Activated naive CD8-positive, alpha-beta T cell treated with anti-CD3 and anti-CD28 coated beads, Interleukin-2, amount 10 ng/mL, durations not matched to agents 7 days and 5 days (primary cell): ENCODE measurements at regions not wholly inside any gene's neighbourhood (a gene's known extent, or its start where the extent isn't known, plus 50 kb on each side); places are given as distances from the start of the nearest gene placed in this dataset.

Experiments used
- ATAC-seq: fragments of 150-1000 bp; cut with Tn5 transposase; one replicate; pipeline ENCODE4 v1.10.0; 2021; ENCODE audit warnings: low read depth, moderate library complexity
- POLR2A ChIA-PET: fragments of 350-600 bp; sonication (Branson Sonifier 250); formaldehyde crosslinking; loops from one replicate; lab custom pipeline; 2021; ENCODE audit warnings: antibody characterized with exemption; lab: Charles Lee
- DNase-seq: peaks from one replicate; pipeline ENCODE4 v3.0.0; 2021
- H3K27ac Mint-ChIP-seq: one replicate; pipeline ENCODE4 v1.8.0; 2022; ENCODE audit warnings: mild to moderate bottlenecking, mixed read lengths
- H3K27me3 Mint-ChIP-seq: one replicate; pipeline ENCODE4 v1.8.0; 2022; ENCODE audit warnings: mild to moderate bottlenecking, moderate library complexity, mixed read lengths
- H3K36me3 Mint-ChIP-seq: one replicate; pipeline ENCODE4 v1.8.0; 2021; ENCODE audit warnings: mild to moderate bottlenecking, mixed read lengths
- H3K4me1 Mint-ChIP-seq: one replicate; pipeline ENCODE4 v1.8.0; 2021; ENCODE audit warnings: mixed read lengths
- H3K4me3 Mint-ChIP-seq: one replicate; pipeline ENCODE4 v1.8.0; 2022; ENCODE audit warnings: mild to moderate bottlenecking, moderate library complexity, mixed read lengths
- H3K9me3 Mint-ChIP-seq: one replicate; pipeline ENCODE4 v1.8.0; 2021; ENCODE audit warnings: mixed read lengths

- POLR2A ChIA-PET: no interaction called here
- H3K4me1 Mint-ChIP-seq: peaks cover 12% of the 10 kb centered on the region
- ATAC-seq (no peak), DNase-seq (no peak)
- peaks cover 18% of the 10 kb centered on the region for H3K36me3 Mint-ChIP-seq
- H3K4me3 Mint-ChIP-seq: no peak overlapping the region
- H3K27me3 Mint-ChIP-seq: no peaks in the 10 kb centered on the region
- peaks cover 11% of the 10 kb centered on the region for H3K9me3 Mint-ChIP-seq
- no peak overlapping the region for H3K27ac Mint-ChIP-seq
These were observed 136.6 kb upstream of the IVNS1ABP start for GRCh38 chr1:185453496-185454192.

DNA sequence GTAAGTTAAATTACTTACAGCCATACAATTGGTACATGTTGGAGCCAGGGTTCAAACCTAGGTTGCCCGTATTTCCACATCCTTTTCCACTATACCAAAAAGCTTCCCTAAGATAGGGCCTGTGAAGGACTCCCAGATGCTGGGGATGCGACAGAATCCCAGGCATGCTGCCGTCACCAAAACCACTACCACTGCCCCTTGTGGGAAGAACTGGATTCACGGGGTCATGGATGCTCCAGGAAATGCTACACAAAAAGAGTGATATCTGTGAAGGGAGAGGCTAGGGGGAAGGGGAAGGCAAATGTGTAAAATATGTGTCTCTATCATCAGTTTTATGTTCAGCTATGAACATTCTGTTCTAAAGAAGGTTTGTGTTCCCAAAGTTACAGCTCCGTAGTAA, 133.9 kb upstream of the IVNS1ABP start:
- peaks cover 26% of the 10 kb centered on the region for H3K36me3 Mint-ChIP-seq
- POLR2A ChIA-PET: no interaction called here
- H3K27me3 Mint-ChIP-seq: no peaks in the 10 kb centered on the region
- no peak for ATAC-seq
- peaks cover 8% of the 10 kb centered on the region for H3K4me1 Mint-ChIP-seq
- H3K9me3 Mint-ChIP-seq: peaks cover 12% of the 10 kb centered on the region
- H3K27ac Mint-ChIP-seq: no peak overlapping the region
- DNase-seq: no peak
- H3K4me3 Mint-ChIP-seq: no peak overlapping the region

GRCh38 chr1:185450060-185450788, 133.2 kb upstream of the IVNS1ABP start:
- Mint-ChIP-seq H3K4me3 (no peak overlapping the region), H3K4me1 (peaks cover 11% of the 10 kb centered on the region), H3K9me3 (peaks cover 12% of the 10 kb centered on the region), H3K27me3 (no peaks in the 10 kb centered on the region), H3K36me3 (peaks cover 30% of the 10 kb centered on the region), H3K27ac (no peak overlapping the region)
- POLR2A ChIA-PET: no interaction called here
- DNase-seq (no peak), ATAC-seq (no peak)

GRCh38 chr1:185449378-185450059, 132.5 kb upstream of the IVNS1ABP start:
- no peak overlapping the region for H3K4me3 Mint-ChIP-seq
- ATAC-seq (no peak), DNase-seq (no peak)
- H3K4me1 Mint-ChIP-seq: peaks cover 11% of the 10 kb centered on the region
- peaks cover 33% of the 10 kb centered on the region for H3K36me3 Mint-ChIP-seq
- POLR2A ChIA-PET: interaction anchor here (0.5 kb wide), 1 partner anchor 9 kb away, joined by 3 read pairs; no protein-coding TSS in a partner anchor
- H3K9me3 Mint-ChIP-seq: peaks cover 12% of the 10 kb centered on the region
- no peak overlapping the region for H3K27ac Mint-ChIP-seq
- no peaks in the 10 kb centered on the region for H3K27me3 Mint-ChIP-seq

DNA sequence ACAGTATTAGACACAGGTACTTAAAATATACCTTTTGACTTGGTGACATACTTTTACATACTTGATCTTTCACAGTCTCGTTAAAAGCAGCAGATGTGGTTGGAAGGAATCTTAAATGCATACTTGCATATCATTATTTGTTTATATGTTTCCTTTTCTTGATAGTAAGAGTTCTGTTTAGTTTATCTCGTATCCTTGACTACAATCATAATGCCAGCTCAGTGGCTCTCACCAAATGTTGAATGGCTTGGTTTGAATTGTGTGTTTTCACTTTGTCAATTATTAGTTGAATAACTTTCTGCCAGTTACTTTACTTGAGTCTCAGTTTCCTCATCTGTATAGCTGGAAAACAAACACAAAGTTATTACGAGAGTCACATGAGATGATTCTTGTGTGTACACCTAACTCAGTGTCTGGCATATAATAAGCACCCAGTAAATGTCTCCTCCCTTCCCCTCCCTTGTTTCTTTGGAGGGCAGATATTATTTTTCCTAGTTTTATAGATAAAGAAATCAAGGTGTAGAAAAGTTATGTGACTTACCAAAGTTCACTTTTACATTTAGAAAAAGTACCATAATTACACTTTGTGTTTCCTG, 131.6 kb upstream of the IVNS1ABP start:
- Mint-ChIP-seq H3K36me3 (peaks cover 33% of the 10 kb centered on the region), H3K27me3 (no peaks in the 10 kb centered on the region), H3K4me3 (no peak overlapping the region), H3K4me1 (peaks cover 8% of the 10 kb centered on the region), H3K27ac (no peak overlapping the region), H3K9me3 (peaks cover 12% of the 10 kb centered on the region)
- DNase-seq (no peak), ATAC-seq (no peak)
- POLR2A ChIA-PET: no interaction called here

DNA sequence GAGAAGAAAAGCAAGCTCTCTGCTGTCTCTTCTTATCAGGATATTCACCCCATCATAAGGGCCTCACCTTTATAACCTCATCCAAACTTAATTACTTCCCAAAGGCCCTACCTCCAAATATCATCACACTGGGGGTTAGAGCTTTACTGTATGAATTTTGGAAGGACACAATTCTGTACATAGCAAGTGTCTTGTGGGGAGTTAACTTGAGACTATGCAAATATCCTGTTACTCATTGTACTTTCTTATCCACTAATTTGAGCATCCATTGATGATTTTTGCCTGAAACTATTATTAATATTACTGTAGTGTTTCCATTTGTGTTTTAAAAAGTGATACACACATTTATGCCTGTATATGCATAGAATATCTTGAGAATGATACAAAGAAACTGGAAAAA, 129.1 kb upstream of the IVNS1ABP start:
- Mint-ChIP-seq H3K36me3 (peaks cover 29% of the 10 kb centered on the region), H3K27ac (no peak overlapping the region), H3K27me3 (no peaks in the 10 kb centered on the region), H3K4me3 (no peak overlapping the region), H3K4me1 (peaks cover 17% of the 10 kb centered on the region), H3K9me3 (peaks cover 12% of the 10 kb centered on the region)
- ATAC-seq (no peak), DNase-seq (no peak)
- POLR2A ChIA-PET: interaction anchor here (1.4 kb wide), 1 partner anchor 114 kb away, joined by 5 read pairs; no protein-coding TSS in a partner anchor

DNA sequence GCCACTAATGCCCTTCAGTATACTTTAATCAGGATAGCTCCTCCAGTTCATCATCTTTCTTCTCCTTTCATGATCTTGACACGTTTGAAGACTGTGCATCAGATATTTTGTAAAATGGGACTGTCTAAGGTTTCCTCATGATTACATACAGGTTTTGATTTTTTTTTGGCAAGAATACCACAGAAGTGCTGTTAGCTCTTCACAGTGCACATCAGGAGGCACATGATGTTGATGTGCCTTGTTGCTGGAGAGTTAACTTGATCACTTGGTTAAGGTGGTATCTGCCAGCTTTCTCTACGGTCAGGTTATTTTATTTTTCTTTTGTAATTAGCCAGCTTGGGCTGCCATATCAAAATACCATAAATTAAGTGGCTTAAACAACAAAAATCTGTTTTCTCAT, 128.6 kb upstream of the IVNS1ABP start:
- DNase-seq (no peak), ATAC-seq (no peak)
- Mint-ChIP-seq H3K9me3 (peaks cover 12% of the 10 kb centered on the region), H3K27me3 (no peaks in the 10 kb centered on the region), H3K4me3 (no peak overlapping the region), H3K27ac (no peak overlapping the region), H3K4me1 (peaks cover 20% of the 10 kb centered on the region), H3K36me3 (peaks cover 30% of the 10 kb centered on the region)
- POLR2A ChIA-PET: interaction anchor here (1.4 kb wide), 1 partner anchor 115 kb away, joined by 5 read pairs; no protein-coding TSS in a partner anchor

DNA sequence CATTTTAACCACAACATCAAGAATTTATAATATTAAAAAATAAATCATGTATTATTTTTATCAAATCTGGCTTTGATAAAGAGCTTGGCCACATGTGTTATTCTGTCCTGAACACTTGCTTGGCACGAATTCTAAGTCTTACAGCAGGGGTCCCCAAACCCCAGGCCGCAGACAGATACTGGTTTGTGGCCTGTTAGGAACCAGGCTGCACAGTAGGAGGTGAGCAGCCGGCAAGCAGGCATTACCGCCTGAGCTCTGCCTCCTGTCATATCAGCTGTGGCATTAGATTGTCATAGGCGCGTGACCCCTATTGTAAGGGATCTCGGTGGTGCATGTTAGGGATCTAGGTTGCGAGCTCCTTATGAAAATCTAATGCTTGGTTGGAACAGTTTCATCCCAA, 127.6 kb upstream of the IVNS1ABP start:
- peaks cover 6% of the 10 kb centered on the region for H3K9me3 Mint-ChIP-seq
- DNase-seq (no peak), ATAC-seq (no peak)
- H3K4me3 Mint-ChIP-seq: no peak overlapping the region
- peaks cover 20% of the 10 kb centered on the region for H3K4me1 Mint-ChIP-seq
- H3K36me3 Mint-ChIP-seq: peaks cover 24% of the 10 kb centered on the region
- H3K27ac Mint-ChIP-seq: no peak overlapping the region
- H3K27me3 Mint-ChIP-seq: no peaks in the 10 kb centered on the region
- POLR2A ChIA-PET: no interaction called here

DNA sequence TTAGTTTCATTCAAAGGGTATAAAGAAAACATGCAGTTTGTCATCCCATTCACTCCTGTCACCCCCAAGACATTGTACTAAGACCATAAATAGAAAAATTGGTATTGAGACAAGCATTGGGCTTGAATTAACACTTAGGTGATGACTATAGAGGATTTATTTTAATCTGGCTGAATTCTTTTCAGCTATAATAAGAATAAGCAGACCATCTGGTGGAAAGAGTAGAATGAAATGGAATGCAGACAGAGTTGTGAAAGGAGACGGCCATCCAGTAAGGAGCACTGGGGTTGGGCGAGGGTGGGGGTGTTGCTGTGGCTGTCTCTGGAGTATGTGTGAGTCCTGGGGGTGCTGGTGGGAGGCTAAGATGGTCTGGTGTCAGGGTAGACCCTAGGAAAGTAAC, 125.0 kb upstream of the IVNS1ABP start:
- no peaks in the 10 kb centered on the region for H3K27me3 Mint-ChIP-seq
- POLR2A ChIA-PET: interaction anchor here (0.6 kb wide), 1 partner anchor 65 kb away, joined by 3 read pairs; no protein-coding TSS in a partner anchor
- H3K4me1 Mint-ChIP-seq: peaks cover 20% of the 10 kb centered on the region
- peak overlapping the region; percentile 21 for H3K27ac Mint-ChIP-seq
- H3K36me3 Mint-ChIP-seq: peaks cover 15% of the 10 kb centered on the region
- ATAC-seq (no peak), DNase-seq (no peak)
- no peak overlapping the region for H3K4me3 Mint-ChIP-seq
- H3K9me3 Mint-ChIP-seq: peaks cover 2% of the 10 kb centered on the region

DNA sequence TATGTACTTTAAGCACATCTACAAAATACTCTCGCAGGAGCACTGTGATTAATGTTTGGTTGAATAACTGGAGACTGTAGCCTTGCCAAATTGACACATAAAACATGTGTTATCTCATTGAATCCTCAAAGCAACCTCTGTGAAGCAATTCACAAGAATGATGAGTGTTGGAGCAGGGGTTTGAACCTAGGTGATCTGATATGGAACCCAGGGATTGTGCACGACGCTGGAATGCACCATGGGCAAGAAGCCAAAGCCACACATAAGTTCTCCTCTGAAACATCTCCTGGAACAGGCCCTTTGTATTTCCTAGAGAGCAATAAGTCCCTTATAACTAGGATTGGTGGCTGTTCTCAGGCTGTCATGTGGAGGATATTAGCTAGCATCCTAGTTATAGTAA, 124.6 kb upstream of the IVNS1ABP start:
- no peak for DNase-seq
- peaks cover 2% of the 10 kb centered on the region for H3K9me3 Mint-ChIP-seq
- peaks cover 14% of the 10 kb centered on the region for H3K36me3 Mint-ChIP-seq
- no peak overlapping the region for H3K27ac Mint-ChIP-seq
- H3K27me3 Mint-ChIP-seq: no peaks in the 10 kb centered on the region
- no peak overlapping the region for H3K4me3 Mint-ChIP-seq
- H3K4me1 Mint-ChIP-seq: peaks cover 20% of the 10 kb centered on the region
- ATAC-seq: no peak
- POLR2A ChIA-PET: no interaction called here

DNA sequence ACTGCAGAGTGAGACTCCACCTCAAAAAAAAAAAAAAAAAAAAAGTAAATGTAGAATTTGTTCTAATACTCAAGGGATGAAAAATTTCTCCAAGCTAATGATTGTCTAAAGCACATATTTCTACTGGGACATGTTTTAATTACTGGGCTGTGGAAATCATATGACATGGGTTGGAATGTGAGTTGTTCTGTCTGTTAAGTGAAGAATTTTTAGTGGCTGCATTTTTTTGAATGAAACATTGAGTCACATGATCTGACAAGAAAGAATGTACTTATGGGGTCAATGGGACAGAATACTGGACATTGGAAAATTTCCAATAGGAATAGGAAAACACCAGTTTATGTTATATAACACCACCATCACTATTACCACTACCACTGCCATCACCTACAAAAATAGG, 123.8 kb upstream of the IVNS1ABP start:
- Mint-ChIP-seq H3K4me1 (peaks cover 23% of the 10 kb centered on the region), H3K4me3 (peak overlapping the region; percentile 44), H3K9me3 (peaks cover 1% of the 10 kb centered on the region), H3K36me3 (peaks cover 18% of the 10 kb centered on the region), H3K27me3 (no peaks in the 10 kb centered on the region), H3K27ac (no peak overlapping the region)
- ATAC-seq: no peak
- no peak for DNase-seq
- POLR2A ChIA-PET: interaction anchor here (0.6 to 5.5 kb wide), 9 partner anchors 9 to 155 kb away, joined by 3 to 68 read pairs (median 7); partner anchors contain the start of gene IVNS1ABP

DNA sequence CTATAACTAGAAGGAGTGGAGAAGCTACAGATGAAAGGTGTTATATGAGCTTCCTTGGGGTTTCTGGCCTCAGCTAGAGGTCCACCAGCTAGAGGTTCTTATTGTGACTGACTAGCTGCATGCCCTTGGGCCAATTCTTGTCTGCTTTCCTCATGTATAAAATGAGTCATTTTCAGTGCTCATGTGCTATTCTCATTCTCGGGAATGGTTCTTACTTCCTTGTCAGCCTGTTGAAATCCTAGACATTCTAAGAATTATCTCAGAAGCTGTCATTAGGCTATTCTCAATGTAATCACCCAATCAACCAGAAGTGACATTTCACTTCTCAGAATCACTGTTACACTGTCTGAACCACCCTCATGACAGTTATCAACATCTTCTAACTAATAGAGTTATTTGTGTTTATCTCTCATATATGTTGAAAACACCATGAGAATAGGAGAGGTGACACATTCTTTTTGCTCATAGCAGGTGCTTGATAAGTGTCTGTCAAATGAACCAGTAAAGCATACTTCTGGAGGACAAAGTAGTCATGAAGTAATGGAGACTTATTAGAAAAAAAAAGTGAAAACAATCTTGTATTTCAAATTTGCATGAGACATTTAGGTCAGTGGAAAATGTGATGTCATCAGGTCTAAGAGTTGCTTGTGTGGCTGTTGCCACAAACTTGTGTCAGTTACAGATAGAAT, 122.8 kb upstream of the IVNS1ABP start:
- ATAC-seq (peak; percentile 87), DNase-seq (peak; percentile 45)
- H3K27ac Mint-ChIP-seq: no peak overlapping the region
- peaks cover 21% of the 10 kb centered on the region for H3K4me1 Mint-ChIP-seq
- H3K9me3 Mint-ChIP-seq: peaks cover 3% of the 10 kb centered on the region
- no peak overlapping the region for H3K4me3 Mint-ChIP-seq
- POLR2A ChIA-PET: interaction anchor here (0.7 to 5.5 kb wide), 14 partner anchors 8 to 156 kb away, joined by 3 to 68 read pairs (median 7); partner anchors contain the start of gene IVNS1ABP
- H3K36me3 Mint-ChIP-seq: peaks cover 15% of the 10 kb centered on the region
- H3K27me3 Mint-ChIP-seq: no peaks in the 10 kb centered on the region
